GM18873 (cell line): ENCODE measurements at regions not wholly inside any gene's neighbourhood (a gene's known extent, or its start where the extent isn't known, plus 50 kb on each side); places are given as distances from the start of the nearest gene placed in this dataset.
"Not testable (repeated sequence)": the region's sequence is repeated elsewhere in the genome, so short reads cannot be mapped to it uniquely, and the experiment has no call there.

Experiments used
- ATAC-seq: cut with Tn5 transposase; IDR thresholded peaks from one replicate; pipeline ENCODE4 v1.9.1; 2021; ENCODE audit warnings: mild to moderate bottlenecking, moderate library complexity, moderate number of reproducible peaks; ENCODE audit not compliant: unreplicated experiment, low FRiP score

GRCh38 chr14:40218282-40218941 is 786.2 kb upstream of the FBXO33 start:
- no peak for ATAC-seq

- no peak for ATAC-seq
Observed at GRCh38 chr14:40216976-40217375, 784.7 kb upstream of the FBXO33 start.

GRCh38 chr14:40216408-40216807 is 784.2 kb upstream of the FBXO33 start:
- not testable (repeated sequence) for ATAC-seq

GRCh38 chr14:40213701-40214100 is 781.5 kb upstream of the FBXO33 start:
- ATAC-seq = no peak

GRCh38 chr14:40204441-40205175 is 772.4 kb upstream of the FBXO33 start:
- ATAC-seq = no peak

- no peak for ATAC-seq
Observed at GRCh38 chr14:40199101-40199500, 766.9 kb upstream of the FBXO33 start.

- no peak for ATAC-seq
Observed at GRCh38 chr14:40197344-40197743, 765.1 kb upstream of the FBXO33 start.

- no peak for ATAC-seq
Observed at GRCh38 chr14:40188006-40188405, 755.8 kb upstream of the FBXO33 start.

GRCh38 chr14:40164083-40164482 is 731.9 kb upstream of the FBXO33 start:
- ATAC-seq = no peak

GRCh38 chr14:40139657-40140056 is 707.4 kb upstream of the FBXO33 start:
- no peak for ATAC-seq

GRCh38 chr14:40133463-40133862 is 701.2 kb upstream of the FBXO33 start:
- ATAC-seq = no peak

- no peak for ATAC-seq
Observed at GRCh38 chr14:40129159-40129558, 696.9 kb upstream of the FBXO33 start.

- ATAC-seq = no peak
Observed at GRCh38 chr14:40123816-40124215, 691.6 kb upstream of the FBXO33 start.

GRCh38 chr14:40122968-40123648 is 690.9 kb upstream of the FBXO33 start:
- ATAC-seq = no peak

GRCh38 chr14:40119765-40120164 is 687.5 kb upstream of the FBXO33 start:
- ATAC-seq = no peak

- ATAC-seq = no peak
Observed at GRCh38 chr14:40119321-40119720, 687.1 kb upstream of the FBXO33 start.

GRCh38 chr14:40115583-40115982 is 683.4 kb upstream of the FBXO33 start:
- no peak for ATAC-seq

GRCh38 chr14:40113671-40114070 is 681.4 kb upstream of the FBXO33 start:
- ATAC-seq = no peak

GRCh38 chr14:40100544-40101196 is 668.4 kb upstream of the FBXO33 start:
- ATAC-seq = no peak

- no peak for ATAC-seq
Observed at GRCh38 chr14:40099316-40099715, 667.1 kb upstream of the FBXO33 start.

- ATAC-seq = no peak
Observed at GRCh38 chr14:40098468-40098867, 666.2 kb upstream of the FBXO33 start.
